ENCODE measurements at regions not wholly inside any gene's neighbourhood (a gene's known extent, or its start where the extent isn't known, plus 50 kb on each side); places are given as distances from the start of the nearest gene placed in this dataset.

- TF ChIP-seq CTCF (IDR thresholded peaks at IDR 0.05) (no peak), EP300 (IDR thresholded peaks at IDR 0.05) (no peak)
Measured at GRCh38 chr4:14284578-14284977, 657.1 kb upstream of the BOD1L1 start.
